ENCODE measurements at regions not wholly inside any gene's neighbourhood (a gene's known extent, or its start where the extent isn't known, plus 50 kb on each side); places are given as distances from the start of the nearest gene placed in this dataset.
"Not testable (repeated sequence)": the region's sequence is repeated elsewhere in the genome, so short reads cannot be mapped to it uniquely, and the experiment has no call there.

DNA sequence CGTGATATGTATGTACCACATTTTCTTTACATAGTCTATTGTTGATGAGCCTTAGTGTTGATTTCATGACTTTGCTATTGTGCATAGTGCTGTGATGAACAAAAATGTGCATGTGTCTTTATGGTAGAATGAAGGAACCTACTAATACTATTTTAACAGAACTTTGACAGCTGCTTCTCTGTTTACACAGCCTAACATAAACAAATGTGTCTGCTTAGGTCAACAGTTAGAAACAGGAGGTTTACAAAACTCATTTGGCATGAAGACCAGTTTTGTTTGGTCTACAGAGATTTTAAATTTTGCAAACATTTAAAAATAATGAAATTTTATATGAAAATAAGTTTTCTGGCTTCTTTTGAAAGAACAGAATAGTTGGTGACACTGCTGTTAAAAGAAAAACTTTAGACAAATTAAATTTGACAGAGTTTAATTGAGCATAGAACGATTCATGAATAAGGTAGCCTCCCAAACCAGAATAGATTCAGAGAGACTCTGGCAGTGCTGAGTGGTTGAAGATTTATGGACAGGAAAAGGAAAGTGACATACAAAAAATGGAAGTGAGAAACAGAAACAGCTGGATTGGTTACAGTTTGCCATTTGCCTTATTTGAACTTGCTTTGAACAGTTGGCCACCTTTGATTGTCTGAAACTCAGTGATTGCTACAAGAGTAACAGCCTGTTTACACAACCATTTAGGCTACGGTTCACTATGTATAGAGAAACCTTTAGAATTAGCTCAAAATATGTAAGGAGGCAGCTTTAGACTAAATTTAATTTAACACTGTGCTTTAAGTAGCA lies 715.8 kb upstream of the HS3ST5 start:
- Mint-ChIP-seq H3K9me3 (peaks cover 3% of the 10 kb centered on the region), H3K27ac (no peak overlapping the region), H3K27me3 (ENCODE audit: low read depth) (no peaks in the 10 kb centered on the region), H3K36me3 (no peaks in the 10 kb centered on the region), H3K4me1 (no peaks in the 10 kb centered on the region), H3K4me3 (no peak overlapping the region)
- TF ChIP-seq, protein P1, sequence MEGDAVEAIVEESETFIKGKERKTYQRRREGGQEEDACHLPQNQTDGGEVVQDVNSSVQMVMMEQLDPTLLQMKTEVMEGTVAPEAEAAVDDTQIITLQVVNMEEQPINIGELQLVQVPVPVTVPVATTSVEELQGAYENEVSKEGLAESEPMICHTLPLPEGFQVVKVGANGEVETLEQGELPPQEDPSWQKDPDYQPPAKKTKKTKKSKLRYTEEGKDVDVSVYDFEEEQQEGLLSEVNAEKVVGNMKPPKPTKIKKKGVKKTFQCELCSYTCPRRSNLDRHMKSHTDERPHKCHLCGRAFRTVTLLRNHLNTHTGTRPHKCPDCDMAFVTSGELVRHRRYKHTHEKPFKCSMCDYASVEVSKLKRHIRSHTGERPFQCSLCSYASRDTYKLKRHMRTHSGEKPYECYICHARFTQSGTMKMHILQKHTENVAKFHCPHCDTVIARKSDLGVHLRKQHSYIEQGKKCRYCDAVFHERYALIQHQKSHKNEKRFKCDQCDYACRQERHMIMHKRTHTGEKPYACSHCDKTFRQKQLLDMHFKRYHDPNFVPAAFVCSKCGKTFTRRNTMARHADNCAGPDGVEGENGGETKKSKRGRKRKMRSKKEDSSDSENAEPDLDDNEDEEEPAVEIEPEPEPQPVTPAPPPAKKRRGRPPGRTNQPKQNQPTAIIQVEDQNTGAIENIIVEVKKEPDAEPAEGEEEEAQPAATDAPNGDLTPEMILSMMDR (IDR thresholded peaks at IDR 0.05; ENCODE audit: unreplicated experiment): no peak
- DNase-seq (ENCODE audit: low spot score in 2 of 2, unreplicated experiment in 2 of 2): no peak

DNA sequence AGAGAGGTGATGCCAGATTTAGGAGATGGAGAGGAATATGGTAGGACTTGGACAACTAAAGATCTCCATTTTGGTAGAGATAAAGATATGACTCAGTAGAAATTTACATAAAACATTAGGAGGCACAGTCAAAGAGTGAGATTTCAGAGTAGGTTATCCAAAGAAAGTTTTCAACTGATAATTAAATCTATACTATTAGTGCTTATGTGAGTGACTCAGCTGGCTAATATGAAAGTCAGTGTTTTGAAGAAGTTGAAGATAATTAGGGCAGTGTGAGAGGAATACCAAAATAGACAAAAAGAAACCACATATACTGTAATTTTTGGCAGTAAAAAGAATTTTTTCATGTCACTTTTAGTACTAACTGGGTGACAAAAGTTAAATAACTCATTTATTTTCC lies 712.8 kb upstream of the HS3ST5 start:
- DNase-seq (ENCODE audit: low spot score in 2 of 2, unreplicated experiment in 2 of 2): no peak
- Mint-ChIP-seq H3K27me3 (ENCODE audit: low read depth) (no peaks in the 10 kb centered on the region), H3K9me3 (peaks cover 3% of the 10 kb centered on the region), H3K27ac (no peak overlapping the region), H3K36me3 (no peaks in the 10 kb centered on the region), H3K4me3 (no peak overlapping the region), H3K4me1 (no peaks in the 10 kb centered on the region)
- TF ChIP-seq, protein P1 (IDR thresholded peaks at IDR 0.05; ENCODE audit: unreplicated experiment): no peak

DNA sequence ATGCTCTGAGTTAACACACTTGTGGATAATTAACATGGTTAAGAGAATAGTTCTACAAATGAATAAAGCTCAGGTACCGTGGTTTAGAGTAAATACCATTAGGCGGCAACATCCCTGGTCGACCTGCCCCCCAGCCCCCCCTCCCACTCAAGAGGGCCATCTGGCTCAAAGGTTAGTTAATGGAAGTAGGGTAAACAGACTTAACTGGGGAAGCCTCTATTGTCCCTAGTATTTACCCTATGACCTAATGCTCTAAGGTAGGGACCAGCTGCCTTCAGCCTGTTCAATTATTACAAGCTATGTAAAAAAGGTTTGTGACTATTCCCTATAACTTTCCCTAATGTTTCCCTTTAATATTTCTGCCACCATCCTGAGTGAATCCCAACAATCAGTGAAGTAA lies 711.4 kb upstream of the HS3ST5 start:
- not testable (repeated sequence) for H3K9me3 Mint-ChIP-seq; H3K27me3 Mint-ChIP-seq (ENCODE audit: low read depth); H3K27ac Mint-ChIP-seq

GRCh38 chr6:115053169-115053860 lies 710.5 kb upstream of the HS3ST5 start:
- no peaks in the 10 kb centered on the region for H3K27me3 Mint-ChIP-seq (ENCODE audit: low read depth)
- no peak overlapping the region for H3K27ac Mint-ChIP-seq
- H3K4me1 Mint-ChIP-seq: no peaks in the 10 kb centered on the region
- peaks cover 2% of the 10 kb centered on the region for H3K9me3 Mint-ChIP-seq
- no peaks in the 10 kb centered on the region for H3K36me3 Mint-ChIP-seq
- no peak for DNase-seq (ENCODE audit: low spot score in 2 of 2, unreplicated experiment in 2 of 2)
- TF ChIP-seq, protein P1 (IDR thresholded peaks at IDR 0.05; ENCODE audit: unreplicated experiment): no peak
- H3K4me3 Mint-ChIP-seq: no peak overlapping the region

More for the DNA sequence above, 711.4 kb upstream of the HS3ST5 start:
- H3K4me1 Mint-ChIP-seq; H3K4me3 Mint-ChIP-seq; H3K36me3 Mint-ChIP-seq; DNase-seq (ENCODE audit: low spot score in 2 of 2, unreplicated experiment in 2 of 2): not testable (repeated sequence)

DNA sequence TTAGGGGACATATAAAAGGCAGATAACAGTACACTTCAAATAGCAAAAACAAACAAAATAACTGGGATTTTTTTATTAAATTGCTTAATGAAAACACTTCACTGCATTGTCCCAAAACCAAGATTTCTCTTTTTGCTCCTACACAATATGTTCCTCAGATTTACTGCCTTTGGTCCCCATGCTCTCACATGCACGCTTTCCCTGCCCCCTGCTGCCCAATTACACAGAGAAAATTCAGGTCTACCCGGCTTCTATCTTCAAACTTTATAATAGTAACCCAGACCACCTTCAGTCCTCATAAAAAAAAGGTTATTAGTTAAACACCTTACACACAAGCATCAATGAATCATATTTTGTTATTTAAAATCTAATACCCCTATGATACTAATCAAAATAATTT lies 673.8 kb upstream of the HS3ST5 start:
- peaks cover 8% of the 10 kb centered on the region for H3K9me3 Mint-ChIP-seq
- H3K4me3 Mint-ChIP-seq: no peak overlapping the region
- H3K4me1 Mint-ChIP-seq: no peaks in the 10 kb centered on the region

DNA sequence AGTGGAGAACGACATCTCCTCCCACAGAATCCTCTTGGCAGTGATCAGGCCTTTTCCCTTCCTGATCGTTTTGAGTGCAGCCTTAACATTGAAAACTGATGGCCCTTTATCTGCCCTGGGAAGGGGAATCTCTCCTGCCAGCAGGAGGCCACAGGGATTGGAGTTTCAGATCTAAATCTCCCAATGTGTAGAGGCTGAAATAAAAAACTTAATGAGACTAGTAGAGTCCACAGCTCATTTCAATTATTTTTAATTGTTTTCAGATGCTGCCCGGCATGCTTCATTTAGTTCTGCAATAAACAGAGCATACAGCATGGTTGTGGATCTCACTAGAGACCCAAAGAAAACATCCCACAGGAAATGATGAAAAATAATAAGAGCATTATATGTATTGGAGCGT lies 662.2 kb upstream of the HS3ST5 start:
- peak overlapping the region; percentile 68 for H3K27ac Mint-ChIP-seq
- TF ChIP-seq, protein P1 (IDR thresholded peaks at IDR 0.05; ENCODE audit: unreplicated experiment): no peak
- no peak for DNase-seq (ENCODE audit: low spot score in 2 of 2, unreplicated experiment in 2 of 2)
- no peaks in the 10 kb centered on the region for H3K36me3 Mint-ChIP-seq
- peaks cover 19% of the 10 kb centered on the region for H3K4me1 Mint-ChIP-seq
- peaks cover 4% of the 10 kb centered on the region for H3K9me3 Mint-ChIP-seq
- no peak overlapping the region for H3K4me3 Mint-ChIP-seq
- H3K27me3 Mint-ChIP-seq (ENCODE audit: low read depth): no peaks in the 10 kb centered on the region

More for the DNA sequence above, 673.8 kb upstream of the HS3ST5 start:
- no peaks in the 10 kb centered on the region for H3K36me3 Mint-ChIP-seq
- TF ChIP-seq, protein P1 (IDR thresholded peaks at IDR 0.05; ENCODE audit: unreplicated experiment): no peak
- no peak overlapping the region for H3K27ac Mint-ChIP-seq
- no peaks in the 10 kb centered on the region for H3K27me3 Mint-ChIP-seq (ENCODE audit: low read depth)
- no peak for DNase-seq (ENCODE audit: low spot score in 2 of 2, unreplicated experiment in 2 of 2)

All from mesothelial cell of epicardium (in vitro differentiated cells).